GM18909 (cell line): ENCODE measurements at regions not wholly inside any gene's neighbourhood (a gene's known extent, or its start where the extent isn't known, plus 50 kb on each side); places are given as distances from the start of the nearest gene placed in this dataset.

ENCODE experiments used
- ATAC-seq: cut with Tn5 transposase; IDR thresholded peaks from one replicate; pipeline ENCODE4 v1.9.1; 2021; ENCODE audit warnings: mild to moderate bottlenecking; ENCODE audit not compliant: unreplicated experiment, poor library complexity

- no peak for ATAC-seq
Observed at GRCh38 chr4:8702020-8702495, 109.5 kb downstream of the CPZ start.

- no peak for ATAC-seq
Observed at GRCh38 chr4:8701126-8702019, 108.8 kb downstream of the CPZ start.

GRCh38 chr4:8700531-8700930, 108.0 kb downstream of the CPZ start:
- ATAC-seq = no peak

GRCh38 chr4:8699479-8700145, 107.0 kb downstream of the CPZ start:
- ATAC-seq = no peak

GRCh38 chr4:8699063-8699385, 106.5 kb downstream of the CPZ start:
- ATAC-seq = no peak

- ATAC-seq = no peak
Observed at GRCh38 chr4:8698341-8699062, 105.9 kb downstream of the CPZ start.

- no peak for ATAC-seq
Observed at GRCh38 chr4:8697826-8698225, 105.3 kb downstream of the CPZ start.

- no peak for ATAC-seq
Observed at GRCh38 chr4:8696369-8697127, 104.0 kb downstream of the CPZ start.

- no peak for ATAC-seq
Observed at GRCh38 chr4:8695237-8696219, 103.0 kb downstream of the CPZ start.

- no peak for ATAC-seq
Observed at GRCh38 chr4:8694651-8695151, 102.1 kb downstream of the CPZ start.

GRCh38 chr4:8694226-8694625, 101.7 kb downstream of the CPZ start:
- no peak for ATAC-seq

- no peak for ATAC-seq
Observed at GRCh38 chr4:8691151-8691775, 98.7 kb downstream of the CPZ start.

- no peak for ATAC-seq
Observed at GRCh38 chr4:8690216-8691150, 97.9 kb downstream of the CPZ start.

- ATAC-seq = no peak
Observed at GRCh38 chr4:8689741-8690140, 97.2 kb downstream of the CPZ start.

- no peak for ATAC-seq
Observed at GRCh38 chr4:8688908-8689445, 96.4 kb downstream of the CPZ start.

GRCh38 chr4:8688041-8688907, 95.7 kb downstream of the CPZ start:
- no peak for ATAC-seq
